CD4-positive, alpha-beta T cell treated with Interleukin-12 subunit alpha and Interleukin-12 subunit beta, for 1 hour (primary cell): ENCODE measurements at regions not wholly inside any gene's neighbourhood (a gene's known extent, or its start where the extent isn't known, plus 50 kb on each side); places are given as distances from the start of the nearest gene placed in this dataset.
"Not testable (repeated sequence)": the region's sequence is repeated elsewhere in the genome, so short reads cannot be mapped to it uniquely, and the experiment has no call there.

Experiments used
- DNase-seq: peaks from one replicate; pipeline ENCODE4 v3.0.0-alpha.2; 2020

GRCh38 chr6:90887764-90888163 lies 300.9 kb upstream of the MAP3K7 start:
- no peak for DNase-seq

- DNase-seq, result no peak
These were observed 298.8 kb upstream of the MAP3K7 start for GRCh38 chr6:90885611-90886056.

GRCh38 chr6:90885137-90885536 lies 298.3 kb upstream of the MAP3K7 start:
- not testable (repeated sequence) for DNase-seq

- DNase-seq, result no peak
These were observed 290.7 kb upstream of the MAP3K7 start for GRCh38 chr6:90877616-90878015.

- no peak for DNase-seq
These were observed 288.1 kb upstream of the MAP3K7 start for GRCh38 chr6:90874931-90875330.

- DNase-seq, result no peak
These were observed 286.1 kb upstream of the MAP3K7 start for GRCh38 chr6:90872981-90873380.

- DNase-seq, result no peak
These were observed 283.7 kb upstream of the MAP3K7 start for GRCh38 chr6:90870561-90870960.

GRCh38 chr6:90868656-90869055 lies 281.8 kb upstream of the MAP3K7 start:
- DNase-seq, result no peak

GRCh38 chr6:90868256-90868655 lies 281.4 kb upstream of the MAP3K7 start:
- no peak for DNase-seq

- DNase-seq, result no peak
These were observed 278.6 kb upstream of the MAP3K7 start for GRCh38 chr6:90865513-90865912.

GRCh38 chr6:90863043-90863442 lies 276.2 kb upstream of the MAP3K7 start:
- DNase-seq, result no peak

GRCh38 chr6:90860822-90861601 lies 274.1 kb upstream of the MAP3K7 start:
- no peak for DNase-seq

GRCh38 chr6:90859612-90860011 lies 272.7 kb upstream of the MAP3K7 start:
- no peak for DNase-seq

- no peak for DNase-seq
These were observed 272.2 kb upstream of the MAP3K7 start for GRCh38 chr6:90859056-90859455.

GRCh38 chr6:90849686-90850085 lies 262.8 kb upstream of the MAP3K7 start:
- no peak for DNase-seq

GRCh38 chr6:90846824-90847223 lies 260.0 kb upstream of the MAP3K7 start:
- DNase-seq, result no peak

GRCh38 chr6:90835596-90836212 lies 248.8 kb upstream of the MAP3K7 start:
- DNase-seq, result no peak

GRCh38 chr6:90829311-90829710 lies 242.4 kb upstream of the MAP3K7 start:
- DNase-seq, result no peak

- DNase-seq, result no peak
These were observed 233.6 kb upstream of the MAP3K7 start for GRCh38 chr6:90820436-90820835.

GRCh38 chr6:90819483-90819882 lies 232.6 kb upstream of the MAP3K7 start:
- no peak for DNase-seq

GRCh38 chr6:90818163-90818562 lies 231.3 kb upstream of the MAP3K7 start:
- DNase-seq, result no peak

- DNase-seq, result no peak
These were observed 229.9 kb upstream of the MAP3K7 start for GRCh38 chr6:90816764-90817163.

GRCh38 chr6:90811596-90812226 lies 224.8 kb upstream of the MAP3K7 start:
- no peak for DNase-seq

GRCh38 chr6:90809035-90809434 lies 222.2 kb upstream of the MAP3K7 start:
- no peak for DNase-seq
